H1 (cell line): ENCODE measurements at regions not wholly inside any gene's neighbourhood (a gene's known extent, or its start where the extent isn't known, plus 50 kb on each side); places are given as distances from the start of the nearest gene placed in this dataset.

Experiments used
- EZH2 ChIP-seq: fragments of 200-600 bp; sonication (generic); IDR thresholded peaks from 2 replicates; pipeline ENCODE4 v1.7.1; 2012; ENCODE audit warnings: low read depth, mild to moderate bottlenecking, moderate library complexity, low read length, inconsistent platforms; ENCODE audit not compliant: severe bottlenecking
- GTF2F1 ChIP-seq: IDR thresholded peaks from 2 replicates; pipeline ENCODE4 v1.6.1; 2012; ENCODE audit warnings: low read depth, low read length, improper control_type of control experiment, borderline replicate concordance
- HDAC6 ChIP-seq: IDR thresholded peaks from one replicate; pipeline ENCODE4 v1.7.1; 2012; ENCODE audit warnings: low read depth, mild to moderate bottlenecking, inconsistent platforms, low read length, moderate library complexity

DNA sequence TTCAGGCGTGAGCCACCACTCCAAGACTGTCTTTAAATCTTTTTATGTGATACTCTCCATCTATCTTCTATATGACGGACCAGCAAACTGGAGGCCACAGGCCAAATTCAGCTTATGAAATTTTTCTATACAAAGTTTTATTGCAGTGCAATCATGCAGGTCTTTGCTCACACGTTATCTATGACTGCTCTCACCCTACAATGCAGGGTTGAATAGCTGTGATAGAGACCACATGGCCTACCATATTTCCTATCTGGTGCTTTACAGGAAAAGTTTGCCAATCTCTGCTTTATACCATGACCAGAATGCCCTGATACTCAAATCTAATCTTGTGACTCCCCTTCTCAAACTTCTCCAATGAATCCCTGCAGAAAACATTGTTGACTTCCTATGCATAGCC, 89.5 kb upstream of the ACBD5 start (continued):
- no peak for TF ChIP-seq HDAC6
- TF ChIP-seq GTF2F1, result no peak
- no peak for TF ChIP-seq EZH2
